HEK293 (cell line): ENCODE measurements at regions not wholly inside any gene's neighbourhood (a gene's known extent, or its start where the extent isn't known, plus 50 kb on each side); places are given as distances from the start of the nearest gene placed in this dataset.

Experiments
- CTCF ChIA-PET: fragments of 350-600 bp; formaldehyde crosslinking; extraction: SDS; loops from one replicate; lab custom pipeline; 2021; ENCODE audit warnings: antibody characterized with exemption; lab: Yijun Ruan, JAX
- POLR2A ChIA-PET: fragments of 300-600 bp; formaldehyde crosslinking; extraction: SDS; loops from one replicate; lab custom pipeline; 2020; ENCODE audit warnings: antibody characterized with exemption, inconsistent platforms; lab: Yijun Ruan, JAX
- H3K27ac ChIP-seq: fragments of 200-500 bp; sonication (Bioruptor generic); 2 replicates; pipeline ENCODE4 v1.5.1; 2014; ENCODE audit warnings: low read depth, low read length, control low read depth, inconsistent platforms; ENCODE audit errors: extremely low read depth
- H3K36me3 ChIP-seq, 2 experiments: fragments of 200-500 bp in 1 of 2; sonication (Bioruptor generic) in 1 of 2; 1 replicate in 1 of 2; 2 replicates in 1 of 2; pipeline ENCODE4 v1.5.1; 2014 to 2017; ENCODE audit warnings: inconsistent platforms in 2 of 2, low read length in 2 of 2; ENCODE audit not compliant: control insufficient read depth in 2 of 2, insufficient read depth in 1 of 2
- H3K4me1 ChIP-seq: fragments of 200-500 bp; sonication (Bioruptor generic); 2 replicates; pipeline ENCODE4 v1.5.1; 2014; ENCODE audit warnings: mild to moderate bottlenecking, low read length, inconsistent platforms; ENCODE audit not compliant: control insufficient read depth, insufficient read depth
- H3K4me3 ChIP-seq: 2 replicates; pipeline ENCODE4 v1.5.1; 2011; ENCODE audit warnings: low read depth, mild to moderate bottlenecking, control low read depth, low read length, moderate library complexity
- H3K9me3 ChIP-seq: fragments of 200-500 bp; sonication (Bioruptor generic); 2 replicates; pipeline ENCODE4 v1.5.1; 2014; ENCODE audit warnings: low read depth, low read length, inconsistent platforms; ENCODE audit not compliant: control insufficient read depth, insufficient read depth
- HOXC10 ChIP-seq: sonication (generic); formaldehyde crosslinking; IDR thresholded peaks from 2 replicates; pipeline ENCODE4 v1.8.1; 2023; ENCODE audit warnings: mild to moderate bottlenecking, missing genetic modification reagents
- KLF10 ChIP-seq: fragments of 450-650 bp; IDR thresholded peaks from 2 replicates; pipeline ENCODE4 v1.5.1; 2018; ENCODE audit warnings: missing biosample characterization, mild to moderate bottlenecking, missing genetic modification characterization
- MZF1 ChIP-seq: fragments of 450-650 bp; formaldehyde crosslinking; IDR thresholded peaks from 2 replicates; pipeline ENCODE4 v1.5.1; 2017; ENCODE audit warnings: missing biosample characterization, missing genetic modification characterization, borderline replicate concordance
- WT1 ChIP-seq: fragments of 450-650 bp; formaldehyde crosslinking; IDR thresholded peaks from 2 replicates; pipeline ENCODE4 v1.5.1; 2016; ENCODE audit warnings: missing biosample characterization, missing genetic modification characterization
- ZBTB17 ChIP-seq: fragments of 450-650 bp; formaldehyde crosslinking; IDR thresholded peaks from 2 replicates; pipeline ENCODE4 v1.5.1; 2016; ENCODE audit warnings: missing biosample characterization, missing genetic modification characterization
- ZBTB8A ChIP-seq: fragments of 450-650 bp; formaldehyde crosslinking; IDR thresholded peaks from 2 replicates; pipeline ENCODE4 v1.5.1; 2016; ENCODE audit warnings: missing biosample characterization, missing genetic modification characterization
- ZFP41 ChIP-seq: fragments of 450-650 bp; formaldehyde crosslinking; IDR thresholded peaks from 2 replicates; pipeline ENCODE4 v1.5.1; 2016; ENCODE audit warnings: missing biosample characterization, missing genetic modification characterization, borderline replicate concordance
- ZFP69B ChIP-seq: fragments of 450-650 bp; formaldehyde crosslinking; IDR thresholded peaks from 2 replicates; pipeline ENCODE4 v1.5.1; 2016; ENCODE audit warnings: missing biosample characterization, missing genetic modification characterization
- ZIC2 ChIP-seq: fragments of 450-650 bp; formaldehyde crosslinking; IDR thresholded peaks from 2 replicates; pipeline ENCODE4 v1.5.1; 2016; ENCODE audit warnings: missing biosample characterization, missing genetic modification characterization
- ZNF132 ChIP-seq: fragments of 450-650 bp; formaldehyde crosslinking; IDR thresholded peaks from 2 replicates; pipeline ENCODE4 v1.5.1; 2017; ENCODE audit warnings: missing biosample characterization, missing genetic modification characterization, borderline replicate concordance
- ZNF133 ChIP-seq: fragments of 450-650 bp; formaldehyde crosslinking; IDR thresholded peaks from 2 replicates; pipeline ENCODE4 v1.5.1; 2016; ENCODE audit warnings: missing biosample characterization, missing genetic modification characterization
- ZNF266 ChIP-seq: fragments of 450-650 bp; formaldehyde crosslinking; IDR thresholded peaks from 2 replicates; pipeline ENCODE4 v1.5.1; 2016; ENCODE audit warnings: missing biosample characterization, missing genetic modification characterization, low read depth
- ZNF341 ChIP-seq: fragments of 450-650 bp; formaldehyde crosslinking; IDR thresholded peaks from 2 replicates; pipeline ENCODE4; 2016; ENCODE audit warnings: low read depth, missing biosample characterization, missing genetic modification characterization
- ZNF366 ChIP-seq: fragments of 450-650 bp; formaldehyde crosslinking; conservative IDR thresholded peaks from 2 replicates; pipeline ENCODE4 v1.5.1; 2016; ENCODE audit warnings: missing biosample characterization, missing genetic modification characterization
- ZNF37A ChIP-seq: fragments of 450-650 bp; IDR thresholded peaks from 2 replicates; pipeline ENCODE4 v1.5.1; 2018; ENCODE audit warnings: missing biosample characterization, missing genetic modification characterization
- ZNF423 ChIP-seq: fragments of 450-650 bp; formaldehyde crosslinking; IDR thresholded peaks from 2 replicates; pipeline ENCODE4 v1.5.1; 2016; ENCODE audit warnings: missing biosample characterization, missing genetic modification characterization
- ZNF561 ChIP-seq: fragments of 450-650 bp; IDR thresholded peaks from 2 replicates; pipeline ENCODE4 v1.5.1; 2018; ENCODE audit warnings: missing biosample characterization, missing genetic modification characterization, borderline replicate concordance
- ZNF629 ChIP-seq: fragments of 450-650 bp; formaldehyde crosslinking; IDR thresholded peaks from 2 replicates; pipeline ENCODE4 v1.5.1; 2017; ENCODE audit warnings: missing biosample characterization, missing genetic modification characterization
- ZNF677 ChIP-seq: fragments of 450-650 bp; IDR thresholded peaks from 2 replicates; pipeline ENCODE4 v1.5.0; 2018; ENCODE audit warnings: missing biosample characterization, mild to moderate bottlenecking, missing genetic modification characterization, moderate library complexity
- ZNF776 ChIP-seq: fragments of 450-650 bp; formaldehyde crosslinking; IDR thresholded peaks from 2 replicates; pipeline ENCODE4 v1.5.0; 2017; ENCODE audit warnings: missing biosample characterization, missing genetic modification characterization, borderline replicate concordance
- TF ChIP-seq, protein P1 (sequence below): fragments of 450-650 bp; formaldehyde crosslinking; IDR thresholded peaks from 2 replicates; pipeline ENCODE4 v1.5.1; 2017; ENCODE audit warnings: missing biosample characterization, missing genetic modification characterization
- TF ChIP-seq, protein P2 (sequence below): fragments of 450-650 bp; formaldehyde crosslinking; IDR thresholded peaks from 2 replicates; pipeline ENCODE4 v1.5.1; 2016; ENCODE audit warnings: missing biosample characterization, missing genetic modification characterization
- TF ChIP-seq, protein P3 (sequence below): fragments of 450-650 bp; formaldehyde crosslinking; IDR thresholded peaks from 2 replicates; pipeline ENCODE4 v1.5.1; 2017; ENCODE audit warnings: missing biosample characterization, missing genetic modification characterization

DNA sequence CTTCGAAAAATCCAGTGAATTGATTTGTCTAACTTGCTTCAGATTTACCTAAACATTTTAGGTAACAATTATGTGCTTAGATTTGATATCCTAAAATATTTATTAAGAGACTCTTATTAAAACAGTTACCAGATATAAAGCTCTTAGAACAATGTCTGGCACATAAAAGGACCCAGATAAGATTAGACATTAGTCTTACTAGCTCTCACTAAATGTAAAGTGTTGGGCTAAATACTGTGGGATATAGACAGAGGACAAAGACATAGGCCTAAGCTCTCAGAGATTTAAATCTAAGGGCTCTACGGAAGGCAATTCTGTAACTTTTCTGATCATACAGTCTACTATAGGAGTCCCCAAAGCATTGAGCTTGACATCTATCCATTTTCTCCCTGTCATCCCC is 94.4 kb upstream of the TRPC3 start:
- Histone ChIP-seq H3K9me3 (no peaks in the 10 kb centered on the region), H3K27ac (no peak overlapping the region), H3K4me1 (peaks cover 5% of the 10 kb centered on the region; the same call in 1 of the 2 replicates), H3K36me3 (no peaks in the 10 kb centered on the region), H3K4me3 (no peak overlapping the region)
- ChIA-PET POLR2A (no interaction called here), CTCF (no interaction called here)
- TF ChIP-seq ZNF677: peak; percentile 94
- TF ChIP-seq ZNF776 (tag by site-specific recombination): no peak
- TF ChIP-seq ZBTB17: no peak
- no peak for TF ChIP-seq ZIC2 (tag by site-specific recombination)
- no peak for TF ChIP-seq ZFP41 (tag by site-specific recombination)
- no peak for TF ChIP-seq ZNF266 (tag by site-specific recombination)
- TF ChIP-seq ZNF341: no peak
- TF ChIP-seq ZNF132 (tag by site-specific recombination): no peak

DNA sequence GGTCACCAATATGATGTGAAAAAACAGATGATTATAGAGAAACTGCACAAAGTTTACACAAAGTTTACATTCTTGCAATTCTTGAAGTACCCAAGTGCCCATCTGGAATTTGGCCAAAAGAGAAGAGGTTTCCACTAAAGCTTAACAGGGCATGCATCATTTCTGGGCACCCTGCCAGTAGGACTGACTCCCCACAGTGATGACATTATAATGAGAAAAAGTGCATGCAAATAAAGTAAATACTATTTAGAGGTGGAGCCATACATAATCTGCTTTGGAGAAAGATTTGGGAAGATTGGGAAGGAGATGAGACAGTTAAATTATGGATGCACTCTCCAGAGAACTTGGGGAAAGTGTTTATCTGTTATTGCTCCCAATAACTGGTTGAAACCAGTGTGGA is 93.7 kb upstream of the TRPC3 start:
- Histone ChIP-seq H3K36me3 (no peaks in the 10 kb centered on the region), H3K4me1 (peaks cover 5% of the 10 kb centered on the region; the same call in 1 of the 2 replicates), H3K4me3 (no peak overlapping the region), H3K9me3 (no peaks in the 10 kb centered on the region), H3K27ac (no peak overlapping the region)
- POLR2A ChIA-PET: interaction anchor here (0.6 kb wide), 1 partner anchor 240 kb away, joined by 4 read pairs; no protein-coding TSS in a partner anchor
- CTCF ChIA-PET: no interaction called here
- TF ChIP-seq ZNF561 (tag by site-specific recombination) (peak; percentile 56; the same call in 1 of the 2 replicates), ZFP69B (tag by site-specific recombination) (no peak), ZNF37A (peak; percentile 39; the same call in 1 of the 2 replicates), KLF10 (tag by site-specific recombination) (peak; percentile 49; the same call in 1 of the 2 replicates), WT1 (peak; percentile 40; the same call in 1 of the 2 replicates), ZNF629 (peak; percentile 43; the same call in 1 of the 2 replicates), ZNF133 (no peak), MZF1 (tag by site-specific recombination) (peak; percentile 71; the same call in 1 of the 2 replicates), ZNF366 (peak; percentile 47; the same call in 1 of the 2 replicates), ZBTB8A (tag by site-specific recombination) (peak; percentile 23; the same call in 1 of the 2 replicates), HOXC10 (no peak), ZNF423 (tag by site-specific recombination) (no peak)
- TF ChIP-seq, protein P1, sequence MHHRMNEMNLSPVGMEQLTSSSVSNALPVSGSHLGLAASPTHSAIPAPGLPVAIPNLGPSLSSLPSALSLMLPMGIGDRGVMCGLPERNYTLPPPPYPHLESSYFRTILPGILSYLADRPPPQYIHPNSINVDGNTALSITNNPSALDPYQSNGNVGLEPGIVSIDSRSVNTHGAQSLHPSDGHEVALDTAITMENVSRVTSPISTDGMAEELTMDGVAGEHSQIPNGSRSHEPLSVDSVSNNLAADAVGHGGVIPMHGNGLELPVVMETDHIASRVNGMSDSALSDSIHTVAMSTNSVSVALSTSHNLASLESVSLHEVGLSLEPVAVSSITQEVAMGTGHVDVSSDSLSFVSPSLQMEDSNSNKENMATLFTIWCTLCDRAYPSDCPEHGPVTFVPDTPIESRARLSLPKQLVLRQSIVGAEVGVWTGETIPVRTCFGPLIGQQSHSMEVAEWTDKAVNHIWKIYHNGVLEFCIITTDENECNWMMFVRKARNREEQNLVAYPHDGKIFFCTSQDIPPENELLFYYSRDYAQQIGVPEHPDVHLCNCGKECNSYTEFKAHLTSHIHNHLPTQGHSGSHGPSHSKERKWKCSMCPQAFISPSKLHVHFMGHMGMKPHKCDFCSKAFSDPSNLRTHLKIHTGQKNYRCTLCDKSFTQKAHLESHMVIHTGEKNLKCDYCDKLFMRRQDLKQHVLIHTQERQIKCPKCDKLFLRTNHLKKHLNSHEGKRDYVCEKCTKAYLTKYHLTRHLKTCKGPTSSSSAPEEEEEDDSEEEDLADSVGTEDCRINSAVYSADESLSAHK (tag by site-specific recombination): no peak
- TF ChIP-seq, protein P2, sequence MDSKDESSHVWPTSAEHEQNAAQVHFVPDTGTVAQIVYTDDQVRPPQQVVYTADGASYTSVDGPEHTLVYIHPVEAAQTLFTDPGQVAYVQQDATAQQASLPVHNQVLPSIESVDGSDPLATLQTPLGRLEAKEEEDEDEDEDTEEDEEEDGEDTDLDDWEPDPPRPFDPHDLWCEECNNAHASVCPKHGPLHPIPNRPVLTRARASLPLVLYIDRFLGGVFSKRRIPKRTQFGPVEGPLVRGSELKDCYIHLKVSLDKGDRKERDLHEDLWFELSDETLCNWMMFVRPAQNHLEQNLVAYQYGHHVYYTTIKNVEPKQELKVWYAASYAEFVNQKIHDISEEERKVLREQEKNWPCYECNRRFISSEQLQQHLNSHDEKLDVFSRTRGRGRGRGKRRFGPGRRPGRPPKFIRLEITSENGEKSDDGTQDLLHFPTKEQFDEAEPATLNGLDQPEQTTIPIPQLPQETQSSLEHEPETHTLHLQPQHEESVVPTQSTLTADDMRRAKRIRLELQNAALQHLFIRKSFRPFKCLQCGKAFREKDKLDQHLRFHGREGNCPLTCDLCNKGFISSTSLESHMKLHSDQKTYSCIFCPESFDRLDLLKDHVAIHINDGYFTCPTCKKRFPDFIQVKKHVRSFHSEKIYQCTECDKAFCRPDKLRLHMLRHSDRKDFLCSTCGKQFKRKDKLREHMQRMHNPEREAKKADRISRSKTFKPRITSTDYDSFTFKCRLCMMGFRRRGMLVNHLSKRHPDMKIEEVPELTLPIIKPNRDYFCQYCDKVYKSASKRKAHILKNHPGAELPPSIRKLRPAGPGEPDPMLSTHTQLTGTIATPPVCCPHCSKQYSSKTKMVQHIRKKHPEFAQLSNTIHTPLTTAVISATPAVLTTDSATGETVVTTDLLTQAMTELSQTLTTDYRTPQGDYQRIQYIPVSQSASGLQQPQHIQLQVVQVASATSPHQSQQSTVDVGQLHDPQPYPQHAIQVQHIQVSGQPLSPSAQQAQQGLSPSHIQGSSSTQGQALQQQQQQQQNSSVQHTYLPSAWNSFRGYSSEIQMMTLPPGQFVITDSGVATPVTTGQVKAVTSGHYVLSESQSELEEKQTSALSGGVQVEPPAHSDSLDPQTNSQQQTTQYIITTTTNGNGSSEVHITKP (tag by site-specific recombination): no peak
- TF ChIP-seq, protein P3, sequence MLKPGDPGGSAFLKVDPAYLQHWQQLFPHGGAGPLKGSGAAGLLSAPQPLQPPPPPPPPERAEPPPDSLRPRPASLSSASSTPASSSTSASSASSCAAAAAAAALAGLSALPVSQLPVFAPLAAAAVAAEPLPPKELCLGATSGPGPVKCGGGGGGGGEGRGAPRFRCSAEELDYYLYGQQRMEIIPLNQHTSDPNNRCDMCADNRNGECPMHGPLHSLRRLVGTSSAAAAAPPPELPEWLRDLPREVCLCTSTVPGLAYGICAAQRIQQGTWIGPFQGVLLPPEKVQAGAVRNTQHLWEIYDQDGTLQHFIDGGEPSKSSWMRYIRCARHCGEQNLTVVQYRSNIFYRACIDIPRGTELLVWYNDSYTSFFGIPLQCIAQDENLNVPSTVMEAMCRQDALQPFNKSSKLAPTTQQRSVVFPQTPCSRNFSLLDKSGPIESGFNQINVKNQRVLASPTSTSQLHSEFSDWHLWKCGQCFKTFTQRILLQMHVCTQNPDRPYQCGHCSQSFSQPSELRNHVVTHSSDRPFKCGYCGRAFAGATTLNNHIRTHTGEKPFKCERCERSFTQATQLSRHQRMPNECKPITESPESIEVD (tag by site-specific recombination): peak; percentile 90
